ENCODE measurements at regions not wholly inside any gene's neighbourhood (a gene's known extent, or its start where the extent isn't known, plus 50 kb on each side); places are given as distances from the start of the nearest gene placed in this dataset.

DNA sequence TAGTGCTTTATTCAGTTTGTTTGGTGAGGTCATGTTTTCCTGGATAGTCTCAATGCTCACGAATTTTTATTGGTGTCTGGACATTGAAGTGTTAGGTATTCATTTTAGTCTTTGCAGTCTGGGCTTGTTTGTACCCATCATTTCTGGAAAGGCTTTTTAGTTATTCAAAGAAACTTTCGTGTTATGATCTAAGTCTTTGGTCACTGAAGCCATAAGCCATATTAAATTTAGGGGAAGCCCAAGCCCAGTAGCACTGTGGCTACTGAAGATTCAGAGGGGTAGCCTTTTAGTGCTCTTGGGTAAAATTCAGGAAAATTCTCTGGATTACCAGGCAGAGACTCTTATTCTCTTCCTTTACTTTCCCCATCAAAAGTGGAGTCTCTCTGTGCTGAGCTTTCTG lies 56.2 kb upstream of the PEX5L start:
- no peak for DNase-seq (ENCODE audit: low spot score)

GRCh38 chr3:180093535-180093934 lies 56.8 kb upstream of the PEX5L start:
- no peak for DNase-seq (ENCODE audit: low spot score)

DNA sequence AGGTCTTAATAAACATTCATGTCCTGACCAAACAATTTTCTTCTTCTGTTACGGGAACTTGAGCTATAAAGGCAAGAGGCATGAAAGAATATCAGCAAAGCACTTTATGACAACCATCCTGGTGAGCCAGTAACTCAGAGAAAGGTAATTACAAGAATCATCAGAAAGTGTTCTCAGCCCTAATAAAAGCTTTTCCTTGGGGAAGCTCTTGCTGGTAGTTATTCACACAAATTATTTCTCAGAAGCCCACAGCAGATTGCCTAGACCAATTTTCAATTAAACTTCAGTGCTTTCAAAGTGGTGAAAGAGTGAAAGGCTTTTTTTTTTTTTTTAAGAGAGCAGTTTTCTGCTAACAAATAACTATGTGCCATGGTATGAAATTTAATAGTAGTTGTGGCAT lies 60.9 kb upstream of the PEX5L start:
- DNase-seq (ENCODE audit: low spot score) = no peak

DNA sequence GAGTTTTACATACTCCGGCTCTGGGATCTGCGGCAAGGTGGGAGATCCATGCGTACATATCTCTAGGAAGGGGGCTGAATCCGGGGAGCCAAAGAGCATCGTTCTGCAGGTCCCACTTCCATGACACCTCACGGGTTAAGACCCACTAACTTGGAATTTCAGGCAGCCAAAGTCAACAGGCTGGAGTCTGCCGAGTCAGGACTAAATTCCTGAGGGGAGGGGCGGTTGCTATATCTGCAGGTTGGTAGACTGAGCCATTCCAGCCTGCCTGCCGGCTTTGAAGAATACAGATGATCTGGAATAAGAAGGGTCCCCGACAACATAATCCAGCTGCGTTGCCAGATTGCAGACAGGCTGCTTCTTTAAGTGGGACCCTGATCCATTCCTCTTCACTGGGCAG lies 65.4 kb upstream of the PEX5L start:
- DNase-seq (ENCODE audit: low spot score) = no peak

GRCh38 chr3:180102604-180103003 lies 65.9 kb upstream of the PEX5L start:
- DNase-seq (ENCODE audit: low spot score) = no peak

- no peak for DNase-seq (ENCODE audit: low spot score)
Measured at GRCh38 chr3:180116203-180116602, 79.5 kb upstream of the PEX5L start.

DNA sequence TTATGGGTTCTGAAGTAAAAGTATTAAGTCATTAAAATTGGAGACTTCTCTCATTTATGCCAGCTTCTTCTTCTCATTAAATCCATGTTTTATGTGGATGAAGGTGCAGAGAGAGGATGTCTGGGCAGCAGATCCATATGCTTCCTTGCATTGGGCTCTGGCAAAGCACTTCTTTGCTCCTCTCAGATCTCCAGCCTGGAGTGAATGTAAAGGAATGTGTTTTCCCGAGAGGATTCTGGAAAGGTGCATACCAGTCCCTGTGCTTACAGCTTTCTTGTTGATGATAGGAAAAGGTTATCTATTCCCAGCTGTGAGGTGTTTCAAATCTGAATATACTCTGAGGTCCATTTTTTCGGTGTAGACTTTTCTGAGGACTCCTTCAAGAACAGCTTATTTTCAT lies 79.9 kb upstream of the PEX5L start:
- DNase-seq (ENCODE audit: low spot score) = no peak

- DNase-seq (ENCODE audit: low spot score) = no peak
Measured at GRCh38 chr3:180117381-180118163, 80.8 kb upstream of the PEX5L start.

DNA sequence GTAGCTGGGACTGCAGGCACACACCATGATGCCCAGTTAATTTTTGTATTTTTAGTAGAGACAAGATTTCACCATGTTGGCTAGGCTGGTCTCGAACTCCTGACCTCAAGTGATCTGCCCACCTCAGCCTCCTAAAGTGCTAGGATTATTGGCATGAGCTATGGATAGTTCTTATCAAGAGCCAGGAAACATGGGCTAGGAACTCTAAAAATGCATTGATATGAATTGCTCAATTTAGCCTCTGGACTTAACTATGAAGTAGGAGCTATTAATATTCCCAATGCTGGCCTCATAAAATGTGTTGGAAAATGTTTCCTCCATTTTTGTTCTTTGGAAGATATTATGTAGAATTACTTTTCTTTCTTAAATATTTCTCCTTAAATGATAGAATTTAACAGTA lies 82.8 kb upstream of the PEX5L start:
- DNase-seq (ENCODE audit: low spot score) = no peak

DNA sequence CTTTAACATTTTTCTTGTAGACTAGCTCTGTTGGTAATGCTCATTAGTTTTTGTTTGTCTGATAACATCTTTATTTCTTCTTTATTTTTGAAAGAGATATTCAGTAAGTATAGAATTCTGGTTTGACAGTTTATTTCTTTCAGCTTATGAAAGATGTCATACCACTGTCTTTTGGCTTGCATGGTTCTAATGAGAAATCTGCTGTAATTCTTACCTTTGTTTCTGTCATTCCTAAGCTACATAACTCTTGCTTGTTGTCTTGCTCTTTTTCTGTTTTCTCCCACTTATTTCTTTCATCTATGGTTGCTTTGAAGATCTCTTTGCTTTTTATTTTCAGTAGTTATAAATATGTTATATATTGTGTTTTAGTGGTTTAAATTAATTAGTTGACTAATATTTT lies 87.2 kb upstream of the PEX5L start:
- no peak for DNase-seq (ENCODE audit: low spot score)

DNA sequence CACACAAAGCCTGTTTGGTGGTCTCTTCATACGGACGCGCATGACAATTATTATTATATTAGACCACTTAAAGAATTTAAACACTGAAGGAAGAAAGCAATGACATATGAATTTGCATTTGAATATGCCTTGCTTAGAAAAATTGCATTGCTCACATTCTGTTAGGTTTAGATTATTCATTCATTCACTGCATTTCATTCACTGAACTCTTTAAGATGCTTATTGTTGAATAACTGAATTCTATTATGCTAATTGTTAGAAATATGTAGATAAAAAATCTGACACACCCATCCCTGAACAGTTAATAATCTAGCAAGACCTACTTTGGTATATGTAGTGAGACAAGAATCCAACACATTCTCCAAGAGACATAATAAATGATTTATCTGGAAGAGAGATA lies 94.4 kb upstream of the PEX5L start:
- DNase-seq (ENCODE audit: low spot score) = no peak

DNA sequence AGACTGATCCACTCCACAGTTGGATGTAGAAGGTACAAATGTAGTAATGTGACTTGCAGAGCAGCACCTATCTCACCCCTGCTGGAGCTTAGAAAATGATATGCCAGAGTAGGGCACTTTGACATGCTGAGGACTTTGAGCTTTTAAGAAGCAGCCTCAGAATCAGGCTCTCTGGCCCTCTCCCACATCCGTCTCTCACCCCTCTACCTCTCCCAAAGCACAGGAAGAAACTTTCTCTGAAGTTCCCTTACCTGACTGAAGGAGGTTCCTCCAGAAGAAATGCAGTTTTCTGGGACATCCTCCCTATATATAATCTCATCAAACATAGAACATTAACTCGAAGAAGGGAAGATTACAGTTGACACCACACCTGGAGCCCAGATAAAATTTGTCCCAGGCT lies 98.4 kb upstream of the PEX5L start:
- no peak for DNase-seq (ENCODE audit: low spot score)

DNA sequence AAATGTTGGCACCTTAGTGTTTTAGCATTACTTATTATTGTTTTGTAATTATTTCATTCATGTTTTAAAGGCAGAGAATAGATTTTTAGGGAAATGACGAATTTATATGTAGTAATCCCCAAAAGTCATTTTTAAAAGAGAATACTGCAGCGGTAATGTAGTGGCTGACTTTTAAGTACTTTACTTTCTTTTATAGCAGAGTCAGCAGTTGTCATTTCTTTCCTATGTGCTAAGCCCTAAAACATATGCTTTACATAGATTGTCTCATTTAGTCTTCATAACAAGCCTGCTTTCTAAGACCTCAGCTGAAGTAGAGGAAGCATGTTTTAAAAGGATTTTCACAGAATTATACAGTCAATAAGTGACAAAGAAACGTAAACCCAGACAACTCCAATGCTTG lies 102.1 kb upstream of the PEX5L start:
- DNase-seq (ENCODE audit: low spot score) = no peak

GRCh38 chr3:180142041-180142440 lies 105.3 kb upstream of the PEX5L start:
- DNase-seq (ENCODE audit: low spot score) = no peak

DNA sequence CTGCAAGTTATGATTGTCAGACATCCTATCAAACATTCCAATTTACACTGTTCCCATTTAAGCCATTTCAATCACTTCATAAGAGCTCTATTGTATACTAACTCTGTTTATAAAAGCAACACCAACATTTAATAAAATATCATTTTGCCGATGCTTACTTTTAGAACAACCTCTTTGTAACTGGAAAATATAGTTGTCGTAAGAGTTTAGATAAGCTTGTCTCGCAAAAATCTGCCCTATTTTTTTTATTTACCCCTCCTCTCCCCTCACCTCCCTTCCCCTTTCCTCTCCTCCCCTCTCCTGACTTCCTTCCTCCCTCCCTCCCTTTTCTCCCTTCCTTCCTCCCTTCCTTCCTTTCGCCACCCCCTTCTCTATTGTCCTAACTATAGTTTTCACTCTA lies 105.7 kb upstream of the PEX5L start:
- DNase-seq (ENCODE audit: low spot score) = no peak

DNA sequence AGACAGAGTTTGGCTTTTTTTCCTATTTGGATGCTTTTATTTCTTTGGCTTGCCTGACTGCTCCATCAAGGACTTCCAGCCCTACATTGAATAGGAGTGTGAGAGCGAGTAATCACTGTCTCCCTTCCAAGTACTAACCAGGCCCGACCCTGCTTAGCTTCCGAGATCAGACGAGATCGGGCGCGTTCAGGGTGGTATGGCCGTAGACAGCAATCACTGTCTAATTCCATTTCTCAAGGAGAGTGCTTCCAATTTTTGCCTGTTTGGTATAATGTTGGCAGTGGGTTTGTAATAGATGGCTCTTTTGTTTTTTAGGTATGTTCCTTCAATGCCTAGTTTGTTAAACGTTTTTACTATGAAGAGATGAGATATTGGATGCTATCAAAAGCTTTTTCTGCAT lies 125.0 kb upstream of the PEX5L start:
- no peak for DNase-seq (ENCODE audit: low spot score)

DNA sequence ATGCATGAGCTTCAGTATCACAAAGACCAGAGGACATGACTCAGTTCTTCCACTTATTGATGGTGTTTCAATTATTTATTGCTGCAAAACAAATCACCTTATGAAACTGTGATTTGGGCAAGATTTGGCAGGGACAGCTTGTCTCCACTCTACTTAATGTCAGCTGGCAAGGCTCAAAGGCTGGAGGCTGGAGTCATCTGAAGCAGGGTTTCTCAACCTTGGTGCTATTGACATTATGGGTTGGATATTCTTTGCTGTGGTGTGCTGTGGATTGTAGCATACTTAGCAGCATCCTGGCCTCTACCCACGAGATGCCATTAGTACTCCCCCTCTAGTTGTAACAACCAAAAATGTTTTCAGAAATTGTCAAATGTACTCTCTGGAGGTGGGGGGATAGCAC lies 138.8 kb upstream of the PEX5L start:
- DNase-seq (ENCODE audit: low spot score) = no peak

- DNase-seq (ENCODE audit: low spot score) = no peak
Measured at GRCh38 chr3:180176059-180176458, 139.3 kb upstream of the PEX5L start.

DNA sequence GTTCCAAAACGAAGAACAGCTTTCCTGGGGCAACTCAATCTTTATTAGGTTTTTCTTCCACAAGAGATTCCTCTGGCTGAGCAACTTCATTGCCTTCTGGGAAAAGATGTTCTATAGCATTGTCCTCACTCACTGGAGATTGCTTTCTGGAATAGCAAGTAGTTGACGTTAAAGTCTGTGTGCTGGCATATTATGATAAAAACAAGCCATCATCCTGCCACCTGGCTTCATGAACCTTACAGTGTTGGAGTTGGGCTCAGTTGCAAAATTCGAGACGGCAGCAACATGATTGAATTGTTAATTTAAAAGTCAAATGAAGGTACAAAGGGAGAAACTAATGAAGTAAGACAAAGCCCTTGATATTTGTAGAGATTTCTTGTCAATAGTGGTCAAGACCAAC lies 140.5 kb upstream of the PEX5L start:
- no peak for DNase-seq (ENCODE audit: low spot score)

GRCh38 chr3:180179562-180179961 lies 142.8 kb upstream of the PEX5L start:
- no peak for DNase-seq (ENCODE audit: low spot score)

DNA sequence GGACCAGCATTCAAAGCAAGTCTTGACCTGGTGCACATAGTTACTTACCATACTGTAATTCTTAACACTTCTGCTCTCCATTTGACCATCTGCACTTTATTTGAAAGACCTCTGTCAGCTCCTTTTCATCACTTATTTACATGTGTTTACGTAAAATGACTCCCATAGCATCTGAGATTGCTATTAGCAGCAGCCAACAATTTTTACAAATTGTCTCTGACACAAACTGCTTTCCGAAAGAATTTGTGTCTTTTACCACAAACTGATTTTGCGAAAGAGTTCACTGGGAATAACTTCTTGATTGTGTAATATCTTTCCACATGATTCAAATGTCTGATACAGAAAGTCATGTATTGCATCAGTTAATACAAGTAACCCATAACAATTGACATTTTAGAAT lies 144.1 kb upstream of the PEX5L start:
- no peak for DNase-seq (ENCODE audit: low spot score)

GRCh38 chr3:180181387-180181786 lies 144.7 kb upstream of the PEX5L start:
- no peak for DNase-seq (ENCODE audit: low spot score)

DNA sequence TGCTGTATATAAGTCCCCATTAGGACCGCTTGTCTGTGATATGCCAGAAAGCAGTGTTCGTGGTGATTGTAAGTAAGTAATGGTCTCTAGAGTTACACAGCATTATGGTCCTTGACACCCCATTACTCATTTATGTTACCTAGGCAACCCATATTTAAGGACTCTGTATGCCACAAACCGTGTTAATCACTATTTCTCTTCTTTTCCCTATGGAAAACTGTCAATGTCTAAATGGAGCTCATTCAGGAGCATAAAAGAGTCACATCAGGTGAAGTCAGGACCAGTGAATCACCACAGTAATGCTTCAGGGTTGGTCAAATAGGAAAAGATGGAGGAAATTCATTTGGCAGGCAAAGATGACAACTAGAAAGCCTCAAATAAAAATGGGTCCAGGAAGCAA lies 146.6 kb upstream of the PEX5L start:
- no peak for DNase-seq (ENCODE audit: low spot score)

GRCh38 chr3:180184816-180185215 lies 148.1 kb upstream of the PEX5L start:
- DNase-seq (ENCODE audit: low spot score) = no peak

DNA sequence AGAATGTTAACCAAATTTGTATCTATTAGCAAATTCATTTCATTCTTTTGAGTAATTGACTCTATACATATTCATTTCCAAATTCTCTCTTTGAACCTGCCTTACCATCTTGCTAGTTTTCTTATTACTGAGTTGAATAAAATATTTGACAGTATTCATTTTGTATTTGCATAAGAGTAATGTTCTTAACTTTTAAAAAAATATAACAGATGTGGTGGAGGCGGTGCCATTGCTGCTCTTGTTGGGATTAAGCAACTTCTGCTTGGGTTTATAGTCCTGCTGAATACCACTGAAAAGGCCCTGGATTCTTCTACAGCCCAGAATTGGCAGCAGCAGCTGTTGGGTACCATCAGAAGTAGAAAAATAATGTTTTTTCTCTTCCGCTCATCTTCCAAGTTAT lies 148.9 kb upstream of the PEX5L start:
- DNase-seq (ENCODE audit: low spot score) = no peak
